Skeletal muscle cell (primary cell): ENCODE measurements at regions not wholly inside any gene's neighbourhood (a gene's known extent, or its start where the extent isn't known, plus 50 kb on each side); places are given as distances from the start of the nearest gene placed in this dataset.

Source experiments
- DNase-seq: peaks from one replicate; pipeline ENCODE4 v3.0.0-alpha.2; 2010; ENCODE audit warnings: low read depth
- H3K4me3 ChIP-seq: 2 replicates; pipeline ENCODE4 v1.5.1; 2011; ENCODE audit warnings: low read depth, mild to moderate bottlenecking, control low read depth, low read length, moderate library complexity

GRCh38 chr1:56363007-56363770, 216.2 kb downstream of the PLPP3 start:
- DNase-seq, result no peak
- no peak overlapping the region for H3K4me3 ChIP-seq

GRCh38 chr1:56360021-56360420, 219.3 kb downstream of the PLPP3 start:
- no peak overlapping the region for H3K4me3 ChIP-seq
- no peak for DNase-seq

GRCh38 chr1:56359056-56359455, 220.3 kb downstream of the PLPP3 start:
- no peak overlapping the region for H3K4me3 ChIP-seq
- DNase-seq, result no peak

- no peak overlapping the region for H3K4me3 ChIP-seq
- DNase-seq, result no peak
These were observed 221.3 kb downstream of the PLPP3 start for GRCh38 chr1:56357927-56358690.

- no peak for DNase-seq
- H3K4me3 ChIP-seq, result no peak overlapping the region
These were observed 222.9 kb downstream of the PLPP3 start for GRCh38 chr1:56356376-56356990.

GRCh38 chr1:56355918-56356317, 223.4 kb downstream of the PLPP3 start:
- no peak overlapping the region for H3K4me3 ChIP-seq
- DNase-seq, result no peak

- H3K4me3 ChIP-seq, result no peak overlapping the region
- no peak for DNase-seq
These were observed 223.9 kb downstream of the PLPP3 start for GRCh38 chr1:56355422-56355821.

GRCh38 chr1:56345831-56346230, 233.5 kb downstream of the PLPP3 start:
- H3K4me3 ChIP-seq, result no peak overlapping the region
- DNase-seq, result no peak

- H3K4me3 ChIP-seq, result no peak overlapping the region
- no peak for DNase-seq
These were observed 238.4 kb downstream of the PLPP3 start for GRCh38 chr1:56340977-56341376.

GRCh38 chr1:56339786-56340465, 239.4 kb downstream of the PLPP3 start:
- DNase-seq, result no peak
- no peak overlapping the region for H3K4me3 ChIP-seq

GRCh38 chr1:56339093-56339492, 240.3 kb downstream of the PLPP3 start:
- H3K4me3 ChIP-seq, result no peak overlapping the region
- DNase-seq, result no peak

GRCh38 chr1:56336982-56337381, 242.4 kb downstream of the PLPP3 start:
- DNase-seq, result no peak
- H3K4me3 ChIP-seq, result no peak overlapping the region

- no peak overlapping the region for H3K4me3 ChIP-seq
- no peak for DNase-seq
These were observed 244.0 kb downstream of the PLPP3 start for GRCh38 chr1:56335394-56335793.

- no peak for DNase-seq
- no peak overlapping the region for H3K4me3 ChIP-seq
These were observed 245.3 kb downstream of the PLPP3 start for GRCh38 chr1:56334047-56334446.

GRCh38 chr1:56333461-56333860, 245.9 kb downstream of the PLPP3 start:
- DNase-seq, result no peak
- no peak overlapping the region for H3K4me3 ChIP-seq

- no peak overlapping the region for H3K4me3 ChIP-seq
- DNase-seq, result no peak
These were observed 247.3 kb downstream of the PLPP3 start for GRCh38 chr1:56331892-56332567.

- DNase-seq, result no peak
- no peak overlapping the region for H3K4me3 ChIP-seq
These were observed 248.0 kb downstream of the PLPP3 start for GRCh38 chr1:56331207-56331891.

- peak; percentile 42 for DNase-seq
- H3K4me3 ChIP-seq, result no peak overlapping the region
These were observed 248.9 kb downstream of the PLPP3 start for GRCh38 chr1:56330391-56331026.
